Heart left ventricle (tissue), 13 donors: ENCODE measurements at regions not wholly inside any gene's neighbourhood (a gene's known extent, or its start where the extent isn't known, plus 50 kb on each side); places are given as distances from the start of the nearest gene placed in this dataset.

ENCODE experiments used
- CTCF ChIP-seq, 12 donors: fragments of 200-600 bp; sonication (generic) in 4 of 12; IDR thresholded peaks; one replicate each; pipeline versions ENCODE4 v1.5.0 to v1.8.0; 2018 to 2022; ENCODE audit warnings: antibody characterized with exemption in 12 of 12, mild to moderate bottlenecking in 5 of 12
- POLR2A ChIP-seq, 2 donors: fragments of 450-650 bp; IDR thresholded peaks; one replicate each; pipeline ENCODE4 v1.6.1; 2017; ENCODE audit warnings: antibody characterized with exemption in 2 of 2, mild to moderate bottlenecking in 2 of 2, moderate library complexity in 2 of 2
- donor health status: ischemic (EF 13 %, LVEDD 7.1; RV severe dilation, severe dysfunction).
- donor health status: DM: no; HTN: yes; CAD: no.
- donor health status: DM: no; HTN: no; CAD: no.
- donor health status: ischemic (EF 25% LVEDD 6.9; RV normal size, moderate dysfunction).
- donor health status: ischemic (EF 25% LVEDD 5.7; RV mildly dilated, moderate dysfunction).
- donor health status: ischemic (EF 35%, LVEDD 5.7; RV mildly dilated, moderate dysfunction).
- donor health status: nonischemic (EF 11% LVEDD 7.7; RV severe dilation, severe dysfunction).
- donor health status: DM: yes; HTN: yes; CAD: no.
- donor health status: PGD.
- donor health status: ischemic (EF 29% LVEDD 5.4; RV normal size, mild dysfunction).
- donor health status: nonischemic (EF 23%, LVEDD 6.1; RV moderate dilation, normal function).

GRCh38 chr4:159029481-159029880 is 73.4 kb upstream of the RAPGEF2 start:
- no peak for TF ChIP-seq CTCF (IDR thresholded peaks at IDR 0.05)
- no peak for TF ChIP-seq POLR2A (IDR thresholded peaks at IDR 0.05)
